B cell (primary cell): ENCODE measurements at regions not wholly inside any gene's neighbourhood (a gene's known extent, or its start where the extent isn't known, plus 50 kb on each side); places are given as distances from the start of the nearest gene placed in this dataset.

Experiments
- ATAC-seq: fragments of 200-7000 bp; cut with Tn5 transposase; one replicate; pipeline ENCODE4 v1.10.0; 2021; ENCODE audit warnings: low read depth, mild to moderate bottlenecking, moderate number of reproducible peaks, moderate library complexity
- CTCF ChIA-PET: fragments of 350-600 bp; sonication (Branson Sonifier 250); formaldehyde crosslinking; loops from one replicate; lab custom pipeline; 2021; ENCODE audit warnings: antibody characterized with exemption, inconsistent platforms; lab: Charles Lee
- POLR2A ChIA-PET: fragments of 350-600 bp; sonication (Branson Sonifier 250); formaldehyde crosslinking; loops from one replicate; lab custom pipeline; 2021; ENCODE audit warnings: antibody characterized with exemption; lab: Charles Lee
- DNase-seq: peaks from one replicate; pipeline ENCODE4 v3.0.0; 2013
- H2AFZ ChIP-seq: 2 replicates; pipeline ENCODE4 v1.6.1; 2012; ENCODE audit warnings: mild to moderate bottlenecking, low read depth, low read length; ENCODE audit not compliant: insufficient read depth, poor library complexity, severe bottlenecking
- H3K27ac ChIP-seq, 2 donors: 1 replicate in 1 of 2; 2 replicates in 1 of 2; pipeline ENCODE4 v1.5.1; 2012 to 2013; ENCODE audit warnings: low read length in 2 of 2, mild to moderate bottlenecking in 2 of 2, moderate library complexity in 1 of 2
- H3K27me3 ChIP-seq, 4 experiments: fragments of 200-600 bp in 1 of 4; sonication (generic) in 1 of 4; replicated peaks in 1 of 4; 1 replicate in 2 of 4; 2 replicates in 2 of 4; pipeline versions ENCODE4 v1.6.1 to v1.7.0; 2013 to 2016; ENCODE audit warnings: low read length in 3 of 4, mild to moderate bottlenecking in 2 of 4, mixed read lengths in 1 of 4, moderate library complexity in 1 of 4; ENCODE audit not compliant: insufficient read depth in 4 of 4, control insufficient read depth in 3 of 4; ENCODE audit errors: control extremely low read depth in 1 of 4
- H3K36me3 ChIP-seq, 2 experiments: replicated peaks in 1 of 2; 1 replicate in 1 of 2; 2 replicates in 1 of 2; pipeline versions ENCODE4 v1.6.1 to v1.7.1; 2013; ENCODE audit warnings: low read length in 1 of 2; ENCODE audit not compliant: insufficient read depth in 2 of 2, control insufficient read depth in 1 of 2; ENCODE audit errors: control extremely low read depth in 1 of 2, extremely low read depth in 1 of 2
- H3K4me1 ChIP-seq, 2 donors: fragments of 200-600 bp in 1 of 2; sonication (generic) in 1 of 2; 1 replicate in 1 of 2; 2 replicates in 1 of 2; pipeline versions ENCODE4 v1.5.1 to v1.6.1; 2013 to 2017; ENCODE audit warnings: low read length in 2 of 2; ENCODE audit not compliant: control insufficient read depth in 2 of 2, insufficient read depth in 2 of 2
- H3K4me2 ChIP-seq: replicated peaks from 2 replicates; pipeline ENCODE3; 2012; ENCODE audit warnings: mild to moderate bottlenecking, low read depth, low read length; ENCODE audit not compliant: poor library complexity, severe bottlenecking
- H3K4me3 ChIP-seq, 5 experiments: fragments of 200-600 bp in 1 of 5; sonication (generic) in 1 of 5; 1 replicate in 3 of 5; 2 replicates in 2 of 5; pipeline versions ENCODE4 v1.5.1 to v1.7.0; 2011 to 2016; ENCODE audit warnings: low read length in 4 of 5, mild to moderate bottlenecking in 4 of 5, low read depth in 2 of 5, control low read depth in 1 of 5, moderate library complexity in 1 of 5; ENCODE audit not compliant: insufficient read depth in 1 of 5; ENCODE audit errors: control extremely low read depth in 1 of 5, extremely low read depth in 1 of 5
- H3K79me2 ChIP-seq: fragments of 200-600 bp; sonication (generic); one replicate; pipeline ENCODE4 v1.6.0; 2016; ENCODE audit warnings: low read length; ENCODE audit not compliant: control insufficient read depth, insufficient read depth
- H3K9ac ChIP-seq: fragments of 200-600 bp; sonication (generic); 2 replicates; pipeline ENCODE4 v1.6.1; 2017; ENCODE audit warnings: mild to moderate bottlenecking, low read length, moderate library complexity
- H3K9me3 ChIP-seq, 3 donors: one replicate each; pipeline versions ENCODE4 v1.6.1 to v1.7.1; 2013; ENCODE audit warnings: low read length in 2 of 3; ENCODE audit not compliant: control insufficient read depth in 2 of 3, insufficient read depth in 1 of 3; ENCODE audit errors: control extremely low read depth in 1 of 3
- H4K20me1 ChIP-seq: 2 replicates; pipeline ENCODE4 v1.6.0; 2012; ENCODE audit warnings: mild to moderate bottlenecking, low read length; ENCODE audit not compliant: insufficient read depth, control insufficient read depth, poor library complexity, severe bottlenecking
- H3K27ac Mint-ChIP-seq: one replicate; pipeline ENCODE4 v1.8.0; 2021; ENCODE audit warnings: mixed read lengths
- H3K27me3 Mint-ChIP-seq: one replicate; pipeline ENCODE4 v1.8.0; 2021; ENCODE audit warnings: mixed read lengths
- H3K4me1 Mint-ChIP-seq: one replicate; pipeline ENCODE4 v1.8.0; 2021; ENCODE audit warnings: mixed read lengths
- H3K4me3 Mint-ChIP-seq: one replicate; pipeline ENCODE4 v1.8.0; 2021; ENCODE audit warnings: mixed read lengths
- H3K9me3 Mint-ChIP-seq: one replicate; pipeline ENCODE4 v1.8.0; 2022; ENCODE audit warnings: mixed read lengths; ENCODE audit not compliant: insufficient read depth
- EZH2 ChIP-seq: IDR thresholded peaks from 2 replicates; pipeline ENCODE4 v1.6.1; 2012; ENCODE audit warnings: borderline replicate concordance, low read depth, mild to moderate bottlenecking, moderate library complexity, low read length; ENCODE audit not compliant: insufficient read depth, poor library complexity, severe bottlenecking
- WGBS: methylation state at CpG from one replicate; pipeline ENCODE4 v1.1.5; 2013; ENCODE audit warnings: missing lambda C conversion rate; ENCODE audit not compliant: insufficient coverage; 5-methylcytosine and 5-hydroxymethylcytosine counted together
- intact Hi-C: fragments of 100-400 bp; cut with micrococcal nuclease; formaldehyde crosslinking; loops from one replicate; pipeline ENCODE4 v1.10.0; 2022
- TF ChIP-seq, protein P1 (sequence below): fragments of 200-600 bp; IDR thresholded peaks from one replicate; pipeline ENCODE4 v1.8.0; 2022; ENCODE audit warnings: antibody characterized with exemption, mild to moderate bottlenecking

DNA sequence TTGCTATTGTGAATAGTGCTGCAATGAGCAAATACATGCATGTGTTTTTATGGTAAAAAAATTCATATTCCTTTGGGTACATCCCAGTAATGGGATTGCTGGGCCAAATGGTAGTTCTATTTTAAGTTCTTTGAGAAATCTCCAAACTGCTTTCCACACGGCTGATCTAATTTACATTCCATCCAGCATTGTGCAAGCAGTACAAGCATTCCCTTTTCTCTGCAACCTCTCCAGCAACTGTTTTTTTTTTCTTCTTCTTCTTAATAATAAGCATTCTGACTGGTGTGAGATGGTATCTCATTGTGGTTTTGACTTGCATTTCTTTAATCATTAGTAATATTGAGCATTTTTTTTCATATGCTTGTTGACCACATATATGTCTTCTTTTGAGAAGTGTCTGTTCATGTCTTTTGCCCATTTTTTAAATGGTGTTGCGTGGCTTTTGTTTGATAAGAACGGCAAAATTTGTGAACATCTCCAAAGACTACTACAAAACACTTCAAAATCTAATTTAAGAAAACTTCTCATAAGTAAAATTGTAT, 136.1 kb upstream of the MYO3A start:
- CTCF ChIA-PET: no interaction called here
- Histone ChIP-seq H3K4me2 (no peak overlapping the region), H3K4me3 (no peak overlapping the region), H4K20me1 (no peaks in the 10 kb centered on the region), H3K4me1 (no peaks in the 10 kb centered on the region), H3K9ac (no peak overlapping the region), H3K9me3 (no peaks in the 10 kb centered on the region), H2AFZ (no peak overlapping the region), H3K36me3 (no peaks in the 10 kb centered on the region), H3K27ac (no peak overlapping the region), H3K79me2 (no peaks in the 10 kb centered on the region), H3K27me3 (no peaks in the 10 kb centered on the region)
- H3K9me3 Mint-ChIP-seq: no peaks in the 10 kb centered on the region
- POLR2A ChIA-PET: no interaction called here
- H3K27me3 Mint-ChIP-seq: peaks cover 9% of the 10 kb centered on the region
- no peak for TF ChIP-seq EZH2
- TF ChIP-seq, protein P1, sequence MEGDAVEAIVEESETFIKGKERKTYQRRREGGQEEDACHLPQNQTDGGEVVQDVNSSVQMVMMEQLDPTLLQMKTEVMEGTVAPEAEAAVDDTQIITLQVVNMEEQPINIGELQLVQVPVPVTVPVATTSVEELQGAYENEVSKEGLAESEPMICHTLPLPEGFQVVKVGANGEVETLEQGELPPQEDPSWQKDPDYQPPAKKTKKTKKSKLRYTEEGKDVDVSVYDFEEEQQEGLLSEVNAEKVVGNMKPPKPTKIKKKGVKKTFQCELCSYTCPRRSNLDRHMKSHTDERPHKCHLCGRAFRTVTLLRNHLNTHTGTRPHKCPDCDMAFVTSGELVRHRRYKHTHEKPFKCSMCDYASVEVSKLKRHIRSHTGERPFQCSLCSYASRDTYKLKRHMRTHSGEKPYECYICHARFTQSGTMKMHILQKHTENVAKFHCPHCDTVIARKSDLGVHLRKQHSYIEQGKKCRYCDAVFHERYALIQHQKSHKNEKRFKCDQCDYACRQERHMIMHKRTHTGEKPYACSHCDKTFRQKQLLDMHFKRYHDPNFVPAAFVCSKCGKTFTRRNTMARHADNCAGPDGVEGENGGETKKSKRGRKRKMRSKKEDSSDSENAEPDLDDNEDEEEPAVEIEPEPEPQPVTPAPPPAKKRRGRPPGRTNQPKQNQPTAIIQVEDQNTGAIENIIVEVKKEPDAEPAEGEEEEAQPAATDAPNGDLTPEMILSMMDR: no peak
- H3K4me1 Mint-ChIP-seq: no peaks in the 10 kb centered on the region
- H3K4me3 Mint-ChIP-seq: no peak overlapping the region
- ATAC-seq (no peak), DNase-seq (no peak)
- no CpG with 5 or more reads among the region's 3 CpGs for WGBS
- no peak overlapping the region for H3K27ac Mint-ChIP-seq
- intact Hi-C loops: no loop called here

DNA sequence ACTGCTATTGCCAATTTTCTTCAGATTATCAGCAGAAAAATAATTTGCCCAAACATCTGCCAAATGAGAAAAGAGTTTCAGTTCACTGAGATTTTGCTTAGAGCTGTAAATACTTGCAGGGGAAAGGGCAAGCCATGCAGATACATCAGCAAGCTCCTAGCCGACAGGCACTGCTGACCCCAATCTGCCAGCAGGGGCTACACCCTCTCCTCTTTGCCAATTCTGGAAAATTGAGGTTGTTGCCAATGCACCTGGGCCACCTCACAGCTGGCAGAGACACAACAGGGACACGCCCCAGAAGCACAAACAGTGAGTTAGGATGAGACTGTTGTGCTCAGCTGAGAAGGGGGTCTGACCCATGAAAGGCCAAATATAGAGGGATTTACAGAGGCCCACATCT, 129.5 kb upstream of the MYO3A start:
- peaks cover 0 to 4% (median under 1%) of the 10 kb centered on the region in 4 experiments for H3K27me3 ChIP-seq
- Mint-ChIP-seq H3K27ac (no peak overlapping the region), H3K9me3 (no peaks in the 10 kb centered on the region), H3K4me1 (no peaks in the 10 kb centered on the region), H3K4me3 (no peak overlapping the region), H3K27me3 (peaks cover 11% of the 10 kb centered on the region)
- intact Hi-C loops: no loop called here
- no peak overlapping the region for H2AFZ ChIP-seq
- no peaks in the 10 kb centered on the region for H4K20me1 ChIP-seq
- no peaks in the 10 kb centered on the region for H3K79me2 ChIP-seq
- no peak overlapping the region for H3K4me3 ChIP-seq
- no peak overlapping the region for H3K9ac ChIP-seq
- ATAC-seq (no peak), DNase-seq (no peak)
- 85% methylated on average over 2 of the region's 2 CpGs for WGBS
- ChIA-PET CTCF (no interaction called here), POLR2A (no interaction called here)
- TF ChIP-seq EZH2: no peak
- TF ChIP-seq, protein P1: no peak
- H3K36me3 ChIP-seq: no peaks in the 10 kb centered on the region
- no peaks in the 10 kb centered on the region for H3K4me1 ChIP-seq
- H3K27ac ChIP-seq: no peak overlapping the region
- no peaks in the 10 kb centered on the region for H3K9me3 ChIP-seq
- no peak overlapping the region for H3K4me2 ChIP-seq
